ENCODE measurements at regions not wholly inside any gene's neighbourhood (a gene's known extent, or its start where the extent isn't known, plus 50 kb on each side); places are given as distances from the start of the nearest gene placed in this dataset.

- TF ChIP-seq CTCF (IDR thresholded peaks at IDR 0.05): no peak
- TF ChIP-seq POLR2A (IDR thresholded peaks at IDR 0.05): no peak
- no peaks in the 10 kb centered on the region for H3K36me3 ChIP-seq
- no peak overlapping the region for H3K27ac ChIP-seq
- no peak for ATAC-seq
- no peaks in the 10 kb centered on the region for H3K9me3 ChIP-seq
- intact Hi-C loops (cut with DNase I): loop anchor here in 1 of 10 donors (10.0 kb wide), 1 partner anchor 945 kb away; no protein-coding TSS in a partner anchor
- no peaks in the 10 kb centered on the region for H3K27me3 ChIP-seq
- no peak for DNase-seq
- peaks cover 0 to 8% (median 0%) of the 10 kb centered on the region in 12 donors for H3K4me1 ChIP-seq
- 67 to 88% (median 83%) methylated on average over 2 of the region's 2 CpGs for whole genome bisulfite sequencing, 4 donors
- no peak overlapping the region for H3K4me3 ChIP-seq
Measured at GRCh38 chr12:89960011-89960507, 251.4 kb upstream of the ATP2B1 start.

GRCh38 chr12:89959179-89959578, 250.5 kb upstream of the ATP2B1 start:
- H3K4me1 ChIP-seq: peaks cover 0 to 8% (median 0%) of the 10 kb centered on the region in 12 donors
- no peak overlapping the region for H3K4me3 ChIP-seq
- WGBS, 4 donors: 87 to 94% (median 90%) methylated on average over 1 of the region's 1 CpG
- no peaks in the 10 kb centered on the region for H3K27me3 ChIP-seq
- no peaks in the 10 kb centered on the region for H3K36me3 ChIP-seq
- DNase-seq (no peak), ATAC-seq (no peak)
- intact Hi-C loops (cut with DNase I): no loop called here
- H3K9me3 ChIP-seq: no peaks in the 10 kb centered on the region
- no peak overlapping the region for H3K27ac ChIP-seq
- TF ChIP-seq POLR2A (IDR thresholded peaks at IDR 0.05) (no peak), CTCF (IDR thresholded peaks at IDR 0.05) (no peak)

GRCh38 chr12:89954259-89954658, 245.6 kb upstream of the ATP2B1 start:
- WGBS, 4 donors: 79 to 91% (median 85%) methylated on average over 3 of the region's 3 CpGs
- H3K36me3 ChIP-seq: no peaks in the 10 kb centered on the region

GRCh38 chr12:89951694-89952060, 243.0 kb upstream of the ATP2B1 start:
- intact Hi-C loops (cut with DNase I): no loop called here
- no peak for DNase-seq
- Histone ChIP-seq H3K27me3 (no peaks in the 10 kb centered on the region), H3K4me3 (no peak overlapping the region), H3K27ac (no peak overlapping the region), H3K9me3 (no peaks in the 10 kb centered on the region), H3K4me1 (peaks cover 0 to 32% (median 3%) of the 10 kb centered on the region in 12 donors), H3K36me3 (no peaks in the 10 kb centered on the region)
- TF ChIP-seq CTCF (IDR thresholded peaks at IDR 0.05): no peak
- no peak for TF ChIP-seq POLR2A (IDR thresholded peaks at IDR 0.05)
- WGBS, 4 donors: 50 to 97% (median 83%) methylated on average over 2 of the region's 2 CpGs
- no peak for ATAC-seq

More at GRCh38 chr12:89954259-89954658, 245.6 kb upstream of the ATP2B1 start:
- intact Hi-C loops (cut with DNase I): no loop called here
- Histone ChIP-seq H3K9me3 (no peaks in the 10 kb centered on the region), H3K4me1 (peaks cover 0 to 14% (median 0%) of the 10 kb centered on the region in 12 donors), H3K27ac (no peak overlapping the region), H3K27me3 (no peaks in the 10 kb centered on the region), H3K4me3 (no peak overlapping the region)
- TF ChIP-seq POLR2A (IDR thresholded peaks at IDR 0.05) (no peak), CTCF (IDR thresholded peaks at IDR 0.05) (no peak)
- DNase-seq (no peak), ATAC-seq (no peak)

Measured in heart left ventricle (tissue), 16 donors.